ENCODE measurements at regions not wholly inside any gene's neighbourhood (a gene's known extent, or its start where the extent isn't known, plus 50 kb on each side); places are given as distances from the start of the nearest gene placed in this dataset.
"Not testable (repeated sequence)": the region's sequence is repeated elsewhere in the genome, so short reads cannot be mapped to it uniquely, and the experiment has no call there.

DNA sequence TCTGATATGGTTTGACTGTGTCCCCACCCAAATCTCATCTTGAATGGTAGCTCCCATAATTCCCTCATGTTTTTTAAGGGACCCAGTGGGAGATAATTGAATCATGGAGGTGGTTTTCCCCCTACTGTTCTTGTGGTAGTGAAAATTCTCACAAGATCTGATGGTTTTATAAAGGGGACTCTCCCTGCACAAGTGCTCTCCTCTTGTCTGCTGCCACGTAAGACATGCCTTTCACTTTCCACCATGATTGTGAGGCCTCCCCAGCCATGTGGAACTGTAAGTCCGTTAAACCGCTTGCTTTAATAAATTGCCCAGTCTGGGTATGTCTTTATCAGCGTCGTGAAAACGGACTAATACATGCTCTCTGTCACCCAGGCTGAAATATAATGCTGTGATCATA lies 200.9 kb upstream of the SLIT2 start:
- DNase-seq (ENCODE audit: low spot score): no peak

DNA sequence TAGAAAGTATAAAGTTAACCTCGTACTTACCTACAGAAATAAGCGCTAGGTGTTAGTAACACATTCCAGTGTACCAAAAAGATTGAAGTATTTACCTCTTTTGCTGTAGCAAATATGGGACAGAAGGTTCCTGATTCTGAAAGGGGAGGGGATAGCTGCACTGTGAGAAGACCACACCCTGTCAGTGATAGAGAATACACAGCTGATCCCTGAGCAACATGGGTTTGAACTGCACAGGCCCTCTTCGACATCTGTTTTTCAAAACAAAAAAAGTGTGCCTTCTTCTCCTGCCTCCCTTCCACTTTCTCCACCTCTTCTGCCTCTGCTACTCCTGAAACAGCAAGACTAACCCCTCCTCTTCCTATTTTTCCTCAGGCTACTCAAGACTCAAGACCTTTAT lies 201.8 kb upstream of the SLIT2 start:
- no peak for DNase-seq (ENCODE audit: low spot score)

DNA sequence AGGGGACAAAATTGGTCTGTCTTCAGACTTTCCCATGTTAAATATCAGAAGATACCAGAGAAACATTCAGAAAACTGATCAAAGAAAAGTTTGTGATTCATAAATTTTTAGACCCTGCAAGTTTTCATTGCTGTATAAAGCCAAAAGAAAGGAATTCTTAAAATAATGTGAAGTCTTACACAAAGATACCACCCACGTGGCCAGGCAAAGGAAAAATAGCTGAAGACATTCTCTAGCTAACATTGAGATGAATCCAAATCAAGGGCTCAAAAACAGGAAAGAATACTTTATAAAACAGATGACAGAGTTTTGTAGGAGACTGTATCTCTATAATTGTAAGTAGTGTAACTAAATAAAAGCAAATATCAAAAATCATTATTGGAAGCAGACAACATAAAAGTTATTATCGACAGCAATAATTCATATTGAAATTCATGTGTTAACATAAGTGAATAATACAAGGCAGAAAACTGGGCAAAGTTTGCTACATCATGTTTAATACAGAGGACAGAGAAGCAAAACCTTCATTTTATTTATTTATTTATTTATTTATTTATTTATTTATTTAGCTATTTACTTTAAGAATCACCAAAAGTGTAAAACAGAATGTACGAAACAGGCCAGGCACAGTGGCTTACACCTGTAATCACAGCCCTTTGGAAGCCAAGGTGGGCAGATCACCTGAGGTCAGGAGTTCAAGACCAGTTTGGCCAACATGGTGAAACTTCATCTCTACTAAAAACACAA lies 204.6 kb upstream of the SLIT2 start:
- DNase-seq (ENCODE audit: low spot score): no peak

DNA sequence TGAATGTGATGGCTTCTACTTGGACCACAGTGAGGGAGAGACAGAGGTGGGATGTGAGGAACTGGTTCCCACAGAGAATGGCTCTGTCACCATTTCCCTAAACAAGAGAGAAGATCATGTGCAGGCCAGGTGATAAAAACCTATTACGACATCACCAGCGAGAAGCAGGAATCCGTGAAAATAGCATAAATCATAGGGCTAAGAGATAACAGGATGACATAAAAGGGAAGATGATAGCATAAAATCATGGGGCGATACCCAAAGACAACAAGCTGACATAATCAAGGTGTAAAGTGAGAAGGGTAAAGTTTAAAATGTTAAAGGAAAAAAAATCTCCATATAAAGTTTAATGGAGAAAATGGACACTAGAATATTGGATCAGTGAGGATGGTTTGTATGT lies 205.5 kb upstream of the SLIT2 start:
- no peak for DNase-seq (ENCODE audit: low spot score)

DNA sequence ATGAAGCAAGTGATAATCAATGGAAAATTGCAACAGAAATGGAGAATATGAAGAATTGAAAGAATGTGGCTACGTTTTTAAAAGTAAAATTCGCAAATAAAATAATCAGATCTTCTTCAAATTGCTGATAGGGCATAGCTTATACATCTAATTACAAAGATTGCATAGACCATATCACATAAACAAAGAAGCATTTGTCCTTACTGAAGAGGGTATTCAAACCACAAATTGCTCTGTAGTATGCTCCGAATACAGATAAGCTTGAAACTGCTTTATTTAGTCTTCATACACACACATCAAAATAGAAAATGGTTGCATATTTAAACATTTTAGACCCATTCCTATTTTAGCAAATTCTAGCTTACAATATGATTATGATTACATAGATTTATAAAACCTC lies 206.7 kb upstream of the SLIT2 start:
- no peak for DNase-seq (ENCODE audit: low spot score)

DNA sequence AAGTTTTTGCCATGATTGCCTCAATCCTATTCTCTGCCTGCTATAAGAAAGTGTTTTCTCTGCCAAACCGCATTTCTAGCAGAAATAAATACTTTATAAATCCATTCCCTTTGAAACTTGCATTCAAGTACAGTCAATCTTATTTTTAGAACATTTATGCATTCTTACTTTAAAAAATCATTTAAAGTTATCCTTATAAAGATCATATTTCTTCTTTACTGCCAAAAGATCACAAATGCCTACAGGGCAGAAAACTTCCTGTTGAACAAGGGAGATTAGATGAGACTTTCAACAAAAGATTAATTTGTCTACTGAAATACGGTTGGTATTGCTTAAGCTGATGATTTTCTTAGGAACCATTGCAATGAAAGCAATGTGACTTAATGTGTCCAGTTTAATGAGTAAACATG lies 207.2 kb upstream of the SLIT2 start:
- no peak for DNase-seq (ENCODE audit: low spot score)

DNA sequence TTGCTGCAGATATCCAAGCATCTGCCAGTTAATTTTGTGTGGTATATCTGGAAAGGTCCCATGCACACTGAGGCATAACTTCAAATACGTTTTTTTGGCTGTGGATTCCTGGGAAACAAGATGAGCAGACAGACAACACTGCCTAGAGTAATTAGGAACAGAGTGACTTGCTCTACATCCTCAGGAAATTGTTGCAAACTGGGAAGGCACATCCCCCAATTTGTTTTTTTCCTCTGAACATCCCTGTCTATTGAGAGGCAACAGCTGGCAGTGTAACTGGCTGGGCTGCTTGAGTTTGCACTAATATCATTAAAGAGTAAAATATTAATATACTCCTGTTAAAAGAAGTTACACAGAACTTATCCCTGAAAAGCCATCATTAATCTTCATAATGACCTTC lies 207.7 kb upstream of the SLIT2 start:
- DNase-seq (ENCODE audit: low spot score): no peak

DNA sequence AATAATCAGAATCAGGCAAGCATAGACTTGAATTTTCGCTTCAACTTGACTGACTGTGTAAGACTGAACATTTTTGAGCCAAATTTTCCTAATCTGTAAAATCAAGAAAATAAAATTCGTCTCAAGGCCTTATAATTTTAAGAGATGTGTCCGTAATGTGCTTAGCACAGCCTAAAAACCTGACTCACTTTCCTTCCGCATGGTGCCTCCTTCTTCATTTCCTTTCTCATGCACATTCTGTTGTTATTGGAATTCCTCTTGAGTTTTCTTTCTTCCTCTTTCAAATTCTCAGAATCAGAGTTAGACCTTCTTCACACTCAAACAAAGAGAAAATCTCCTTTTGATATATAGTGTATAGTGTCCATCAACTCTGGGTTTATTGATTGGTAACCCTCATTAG lies 208.9 kb upstream of the SLIT2 start:
- no peak for DNase-seq (ENCODE audit: low spot score)

DNA sequence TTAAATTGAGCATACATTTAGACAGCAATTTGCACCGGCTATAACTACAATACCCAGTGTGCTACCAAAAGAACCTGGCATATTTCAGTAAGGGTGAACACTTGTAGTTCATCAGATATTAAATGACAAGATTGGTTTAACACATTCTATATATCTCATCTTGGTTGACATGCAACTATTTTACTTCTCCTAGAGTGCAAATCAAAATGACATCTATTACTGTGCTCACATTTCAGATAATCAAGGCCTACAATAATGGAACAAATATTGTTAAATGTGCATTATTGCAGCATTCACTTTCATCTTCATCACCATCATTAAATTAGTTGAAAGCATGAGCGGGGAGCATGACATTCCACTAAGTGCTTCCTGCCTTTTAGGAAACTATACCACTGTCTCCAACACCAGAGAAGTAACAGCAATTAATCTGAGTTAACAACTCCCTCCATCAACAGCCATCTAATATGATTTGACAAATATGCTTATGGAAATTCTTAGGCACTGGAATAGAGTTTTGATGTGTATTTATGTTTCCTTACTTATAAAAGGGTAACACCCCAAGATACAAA lies 209.8 kb upstream of the SLIT2 start:
- no peak for DNase-seq (ENCODE audit: low spot score)

DNA sequence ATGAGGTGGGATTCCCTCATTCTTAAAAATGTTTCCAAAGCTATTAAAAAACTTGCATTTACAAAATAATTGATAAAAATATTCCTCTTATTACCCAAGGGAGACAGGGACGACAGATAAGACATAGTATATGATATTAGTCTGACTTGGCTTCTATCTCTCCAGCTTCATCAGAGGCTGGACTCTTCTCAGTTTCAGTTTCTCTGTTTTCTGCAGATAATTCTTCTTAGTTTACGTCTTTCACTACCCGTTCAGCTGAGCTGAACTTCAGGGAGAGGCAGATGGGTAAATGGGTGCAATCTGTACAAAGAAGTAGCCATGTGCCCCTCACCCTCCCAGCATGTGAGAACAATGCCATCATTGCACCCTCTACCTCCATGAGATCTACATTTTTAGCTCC lies 214.0 kb upstream of the SLIT2 start:
- DNase-seq (ENCODE audit: low spot score): no peak

DNA sequence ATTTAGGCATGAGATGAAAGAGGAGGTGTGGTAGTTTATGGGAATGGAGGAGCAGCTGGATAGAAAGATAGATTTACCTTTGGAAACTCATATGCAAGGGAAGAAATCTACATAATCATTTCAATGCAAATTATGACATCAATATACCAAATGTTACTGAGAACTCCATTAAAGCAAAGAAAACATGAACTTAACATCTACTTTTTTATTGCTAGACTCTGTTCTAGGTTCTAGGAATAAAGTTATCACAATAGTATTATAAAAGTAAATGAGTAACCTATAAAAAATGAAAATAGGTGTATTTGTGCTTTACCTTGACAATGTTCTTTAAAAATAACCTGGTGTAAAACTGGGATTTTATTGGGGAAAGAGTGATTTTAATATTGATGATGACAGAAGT lies 221.6 kb upstream of the SLIT2 start:
- no peak for DNase-seq (ENCODE audit: low spot score)

DNA sequence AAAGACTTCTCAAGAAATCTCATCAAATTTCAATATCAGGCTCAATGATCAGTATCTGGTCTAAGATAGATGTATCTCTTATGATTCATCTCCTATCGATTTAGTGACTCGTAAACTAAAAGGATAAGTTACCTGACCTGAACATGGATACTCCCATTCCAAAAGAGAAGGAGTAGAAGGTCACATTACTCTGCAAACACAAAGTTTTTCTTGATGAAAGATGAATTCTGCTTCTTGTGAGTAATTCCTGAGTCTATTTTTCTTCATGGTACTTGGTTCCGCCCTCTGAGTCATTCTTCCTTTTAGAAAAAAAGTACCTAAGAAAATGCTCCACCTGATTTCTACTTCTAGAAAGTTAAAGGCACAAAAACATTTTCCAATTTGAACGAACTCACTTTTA lies 223.1 kb upstream of the SLIT2 start:
- DNase-seq (ENCODE audit: low spot score): no peak

DNA sequence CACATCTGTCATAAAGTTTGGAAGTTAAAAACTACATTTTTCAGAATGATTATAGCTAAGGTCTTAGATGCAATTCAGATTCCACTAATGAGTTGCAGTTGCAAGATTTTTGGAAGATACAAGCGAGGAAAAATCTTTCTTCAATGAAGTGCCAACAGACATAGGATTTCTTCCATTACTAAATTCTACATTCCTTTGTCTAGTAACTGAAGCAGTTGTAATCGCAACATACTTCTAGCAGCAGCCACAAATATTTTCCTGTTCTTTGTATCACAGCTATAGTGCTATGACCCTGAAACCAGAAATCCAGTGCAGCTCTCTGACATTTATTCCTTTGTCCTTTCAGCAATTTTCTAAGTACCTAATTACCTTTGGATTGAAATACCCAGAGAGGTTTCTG lies 225.2 kb upstream of the SLIT2 start:
- no peak for DNase-seq (ENCODE audit: low spot score)

DNA sequence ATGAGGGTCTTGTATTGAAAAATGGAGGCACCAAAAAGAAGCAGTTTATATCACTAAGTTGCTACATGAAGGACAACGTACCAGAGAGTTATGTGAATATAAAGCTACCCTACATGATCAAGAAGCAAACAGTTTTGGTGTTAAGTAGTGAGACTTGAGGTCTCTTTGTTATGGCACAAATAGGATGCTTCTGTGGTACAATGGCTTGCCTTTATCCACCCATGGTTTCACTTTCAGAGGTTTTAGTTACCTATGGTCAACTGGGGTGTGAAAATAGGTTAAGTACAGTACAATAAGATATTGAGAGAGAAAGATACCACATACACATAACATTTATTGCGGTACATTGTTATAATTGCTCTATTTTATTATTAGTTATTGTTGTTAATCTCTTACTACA lies 229.2 kb upstream of the SLIT2 start:
- no peak for DNase-seq (ENCODE audit: low spot score)

DNA sequence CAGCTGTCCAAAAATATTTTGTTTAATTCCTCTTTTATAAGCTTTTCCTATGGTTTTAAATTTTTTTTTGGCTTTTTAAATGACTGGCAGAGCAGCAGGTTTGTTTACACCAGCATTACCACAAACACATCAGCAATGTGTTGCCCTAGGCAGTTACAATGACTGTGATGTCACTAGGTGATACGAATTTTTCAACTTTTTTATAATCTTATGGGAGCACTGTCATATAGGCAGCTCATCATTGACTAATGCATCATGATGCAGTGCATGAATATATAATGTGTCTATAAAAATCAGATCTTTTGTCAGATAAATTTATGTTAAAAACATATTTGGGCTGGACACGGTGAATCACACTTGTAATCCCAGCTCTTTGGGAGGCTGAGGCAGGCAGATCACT lies 231.6 kb upstream of the SLIT2 start:
- no peak for DNase-seq (ENCODE audit: low spot score)

DNA sequence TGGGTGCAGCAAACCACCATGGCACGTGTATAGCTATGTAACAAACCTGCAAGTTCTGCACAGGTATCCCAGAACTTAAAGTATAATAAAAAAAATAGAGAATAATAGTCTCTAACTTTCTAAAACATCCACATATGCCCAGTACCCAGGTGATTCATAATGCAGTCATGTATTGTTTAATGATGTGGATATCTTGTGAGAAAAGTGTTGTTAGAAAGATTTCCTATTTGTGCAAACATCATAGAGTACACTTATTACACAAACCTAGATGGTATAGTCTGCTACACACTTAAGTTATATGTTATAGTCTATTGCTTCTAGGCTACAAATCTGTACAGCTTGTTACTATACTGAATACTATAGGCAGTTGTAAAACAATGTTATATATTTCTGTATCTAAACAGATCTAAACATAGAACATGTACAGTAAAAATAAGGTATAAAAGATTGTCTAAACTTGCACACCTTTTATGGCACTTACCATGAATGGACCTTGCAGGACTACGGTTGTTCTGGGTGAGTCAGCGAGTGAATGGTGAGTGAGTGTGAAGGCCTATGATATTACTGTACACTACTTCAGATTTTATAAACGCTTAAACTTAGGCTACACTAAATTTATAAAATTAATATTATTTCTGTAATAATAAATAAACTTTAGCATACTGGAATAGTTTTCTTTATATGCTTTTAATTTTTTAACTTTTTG lies 232.2 kb upstream of the SLIT2 start:
- no peak for DNase-seq (ENCODE audit: low spot score)

DNA sequence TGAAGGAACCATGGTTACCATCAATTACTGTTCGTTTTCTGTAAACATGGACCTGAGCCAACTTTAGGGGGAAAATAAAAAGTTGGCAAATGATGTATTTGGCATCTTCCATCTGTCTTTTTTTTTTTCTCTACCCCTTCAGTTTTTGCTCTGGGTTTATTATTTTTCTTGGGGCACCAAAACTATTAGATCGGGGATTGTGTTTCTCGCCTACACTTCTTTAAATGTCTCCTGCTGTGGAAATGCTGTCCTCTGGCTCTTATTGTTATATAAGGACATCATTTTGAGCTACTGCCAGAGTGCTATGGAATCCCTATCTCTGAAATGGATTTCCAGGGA lies 234.0 kb upstream of the SLIT2 start:
- no peak for DNase-seq (ENCODE audit: low spot score)

DNA sequence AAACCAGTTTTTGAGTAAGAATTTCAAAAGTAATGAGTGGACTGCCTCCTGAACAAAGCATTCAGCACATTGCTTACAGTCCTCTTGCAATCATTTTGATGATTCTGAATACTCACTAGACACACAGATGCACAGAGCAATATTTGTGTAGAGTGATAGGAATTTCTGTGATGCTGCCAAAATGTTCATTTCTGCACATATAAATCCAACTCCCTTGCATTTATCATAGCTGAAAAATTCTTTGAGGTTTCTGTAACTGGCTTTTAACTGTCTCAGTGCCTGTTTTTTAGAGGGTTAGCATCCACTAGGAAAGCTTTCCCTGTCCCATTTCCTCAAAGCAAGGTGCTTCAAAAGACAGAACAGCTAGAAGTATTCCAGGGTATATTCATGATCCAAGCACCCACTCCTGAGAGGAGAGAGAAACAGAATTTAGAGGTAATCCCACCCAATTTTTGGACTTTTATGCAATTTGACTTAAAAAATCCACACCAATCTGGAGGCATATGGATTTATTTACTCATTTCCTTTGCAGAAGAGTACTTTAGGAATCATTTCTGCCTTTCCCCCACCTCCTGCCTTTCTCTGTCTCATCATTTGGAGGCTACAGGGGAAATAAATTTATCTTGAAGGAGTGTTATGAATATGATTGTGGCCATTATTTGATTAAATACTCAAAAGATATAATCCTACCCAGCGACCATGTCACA lies 234.5 kb upstream of the SLIT2 start:
- no peak for DNase-seq (ENCODE audit: low spot score)

DNA sequence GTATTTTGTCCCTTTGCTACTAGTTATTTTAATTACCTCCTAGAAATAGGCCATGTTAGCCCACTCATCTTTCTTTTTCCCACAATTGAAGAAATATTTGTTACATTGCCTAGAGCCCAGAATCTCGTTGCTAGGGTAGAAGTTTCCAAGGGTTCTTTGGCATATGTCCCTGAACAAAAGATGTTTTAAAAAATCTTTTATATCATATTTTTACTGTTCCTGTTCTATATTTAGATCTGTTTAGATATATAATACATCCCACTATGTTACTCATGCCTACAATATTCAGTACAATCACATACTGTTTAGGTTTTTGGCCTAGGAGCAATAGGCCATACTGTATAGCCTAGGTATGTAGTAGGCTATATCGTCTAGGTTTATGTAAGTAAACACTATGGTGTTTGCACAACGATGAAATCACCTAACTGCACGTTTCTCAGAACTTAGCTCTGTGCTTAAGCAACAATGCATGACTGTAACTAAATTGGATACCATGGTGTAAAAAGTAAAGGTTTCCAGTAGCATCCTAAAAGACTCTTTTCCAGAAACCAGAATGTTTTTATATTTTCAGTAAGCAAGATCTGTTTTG lies 236.0 kb upstream of the SLIT2 start:
- no peak for DNase-seq (ENCODE audit: low spot score)

DNA sequence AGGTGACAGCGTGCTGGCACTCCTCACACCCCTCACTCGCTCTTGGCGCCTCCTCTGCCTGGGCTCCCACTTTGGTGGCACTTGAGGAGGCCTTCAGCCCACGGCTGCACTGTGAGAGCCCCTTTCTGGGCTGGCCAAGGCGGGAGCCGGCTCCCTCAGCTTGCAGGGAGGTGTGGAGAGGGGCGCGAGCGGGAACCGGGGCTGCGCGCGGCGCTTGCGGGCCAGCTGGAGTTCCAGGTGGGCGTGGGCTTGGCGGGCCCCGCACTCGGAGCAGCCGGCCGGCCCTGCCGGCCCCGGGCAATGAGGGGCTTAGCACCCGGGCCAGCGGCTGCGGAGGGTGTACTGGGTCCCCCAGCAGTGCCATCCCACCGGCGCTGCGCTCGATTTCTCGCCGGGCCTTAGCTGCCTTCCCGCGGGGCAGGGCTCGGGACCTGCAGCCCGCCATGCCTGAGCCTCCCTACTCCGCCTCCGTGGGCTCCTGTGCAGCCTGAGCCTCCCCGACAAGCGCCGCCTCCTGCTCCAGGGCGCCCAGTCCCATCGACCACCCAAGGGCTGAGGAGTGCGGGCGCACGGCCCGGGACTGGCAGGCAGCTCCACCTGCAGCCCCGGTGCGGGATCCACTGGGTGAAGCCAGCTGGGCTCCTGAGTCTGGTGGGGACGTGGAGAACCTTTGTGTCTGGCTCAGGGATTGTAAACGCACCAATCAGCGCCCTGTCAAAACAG lies 247.7 kb upstream of the SLIT2 start:
- DNase-seq (ENCODE audit: low spot score): not testable (repeated sequence)

DNA sequence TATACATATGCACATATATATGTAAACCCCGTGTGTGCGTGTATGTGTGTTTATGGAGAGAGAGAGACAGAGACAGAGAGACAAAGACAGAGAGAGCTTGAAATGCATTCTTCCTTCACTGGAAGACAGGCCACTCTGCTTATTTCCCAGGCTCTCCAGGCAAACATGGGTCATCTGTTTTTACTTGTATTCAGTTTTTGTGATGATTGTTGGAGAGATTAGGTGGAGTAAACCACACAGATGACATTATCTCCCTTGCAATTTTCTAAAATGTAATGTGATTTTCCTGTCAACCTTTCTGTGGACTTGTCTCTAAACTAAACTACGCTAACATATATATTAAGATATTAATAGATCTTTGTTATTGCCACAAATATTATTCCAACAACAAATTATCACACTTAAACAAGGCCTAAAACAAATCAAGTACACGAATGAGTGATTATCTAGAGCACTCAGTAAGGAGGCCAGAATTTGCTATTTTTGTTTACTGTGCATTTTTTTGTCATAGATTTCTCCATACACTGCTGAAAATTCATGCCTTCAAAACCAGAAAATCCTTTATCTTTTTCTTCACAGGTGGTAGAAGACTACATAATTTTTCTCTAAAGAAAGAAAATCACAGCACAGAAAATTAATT lies 251.8 kb upstream of the SLIT2 start:
- DNase-seq (ENCODE audit: low spot score): no peak

DNA sequence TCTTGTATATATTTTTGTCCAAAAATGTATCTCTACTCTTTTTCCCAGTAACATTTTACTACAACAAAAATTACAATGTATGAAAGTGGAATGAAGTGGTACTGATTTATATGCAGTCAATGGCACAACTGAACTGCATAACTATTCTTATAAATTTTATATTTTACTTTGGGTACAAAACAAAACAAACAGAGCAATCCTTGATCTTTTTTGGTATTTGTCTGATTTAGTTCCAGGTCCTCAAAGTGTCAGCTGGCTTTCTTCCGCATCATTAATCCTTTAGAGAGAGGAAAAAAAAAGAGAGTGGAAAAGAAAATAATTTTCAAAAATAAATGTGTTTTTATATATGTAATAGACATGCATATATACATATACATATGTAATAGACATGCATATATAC lies 252.4 kb upstream of the SLIT2 start:
- no peak for DNase-seq (ENCODE audit: low spot score)

Measured in CD4-positive, alpha-beta T cell treated with Interleukin-15 for 4 hours (primary cell).